H1 (cell line): ENCODE measurements at regions not wholly inside any gene's neighbourhood (a gene's known extent, or its start where the extent isn't known, plus 50 kb on each side); places are given as distances from the start of the nearest gene placed in this dataset.

Source experiments
- CTCF ChIA-PET: fragments of 300-600 bp; sonication (Branson Sonifier 250); formaldehyde crosslinking; loops from one replicate; lab custom pipeline; 2021; ENCODE audit not compliant: partially characterized antibody; lab: Charles Lee
- POLR2A ChIA-PET: fragments of 300-600 bp; sonication (Branson Sonifier 250); formaldehyde crosslinking; loops from one replicate; lab custom pipeline; 2021; ENCODE audit warnings: inconsistent platforms; ENCODE audit not compliant: partially characterized antibody; lab: Charles Lee
- DNase-seq, 2 experiments: peaks; one replicate each; pipeline versions ENCODE4 v3.0.0 to v3.0.0-alpha.2; 2010 to 2022; ENCODE audit warnings: low spot score in 2 of 2, low read depth in 1 of 2, mixed read lengths in 1 of 2
- FAIRE-seq: peaks from 2 replicates; lab custom pipeline; 2011; peaks lifted over from hg19 to GRCh38; lab: Jason Lieb, UNC
- H2AFZ ChIP-seq: 2 replicates; pipeline ENCODE4 v1.8.1; 2012; ENCODE audit warnings: low read length, inconsistent platforms
- H2AK5ac ChIP-seq: 2 replicates; pipeline ENCODE4 v1.6.1; 2013; ENCODE audit warnings: low read depth, low read length
- H2BK120ac ChIP-seq: replicated peaks from 2 replicates; pipeline ENCODE3; 2013; ENCODE audit warnings: low read depth, low read length, inconsistent platforms
- H2BK12ac ChIP-seq: 2 replicates; pipeline ENCODE4 v1.6.1; 2013; ENCODE audit warnings: low read depth, low read length
- H2BK15ac ChIP-seq: 2 replicates; pipeline ENCODE4 v1.6.1; 2013; ENCODE audit warnings: low read length
- H2BK20ac ChIP-seq: 2 replicates; pipeline ENCODE4 v1.6.1; 2013; ENCODE audit warnings: low read length
- H2BK5ac ChIP-seq: 2 replicates; pipeline ENCODE4 v1.6.1; 2013; ENCODE audit warnings: low read depth, low read length
- H3K14ac ChIP-seq: 2 replicates; pipeline ENCODE4 v1.6.1; 2013; ENCODE audit warnings: inconsistent platforms; ENCODE audit not compliant: insufficient read length
- H3K18ac ChIP-seq: 2 replicates; pipeline ENCODE4 v1.6.1; 2013; ENCODE audit warnings: low read length; ENCODE audit errors: extremely low read depth
- H3K23ac ChIP-seq: 2 replicates; pipeline ENCODE4 v1.6.1; 2013; ENCODE audit warnings: inconsistent platforms; ENCODE audit not compliant: insufficient read length
- H3K23me2 ChIP-seq: 2 replicates; pipeline ENCODE4 v1.6.1; 2013; ENCODE audit warnings: low read depth, low read length
- H3K27ac ChIP-seq: 2 replicates; pipeline ENCODE4 v1.6.1; 2011; ENCODE audit warnings: low read depth, low read length, inconsistent platforms
- H3K27me3 ChIP-seq, 4 experiments: replicated peaks in 1 of 4; 1 replicate in 1 of 4; 2 replicates in 3 of 4; pipeline versions ENCODE4 v1.6.1 to v1.8.1; 2011 to 2013; ENCODE audit warnings: low read length in 3 of 4, mild to moderate bottlenecking in 3 of 4, inconsistent platforms in 2 of 4, mixed read lengths in 2 of 4, moderate library complexity in 1 of 4; ENCODE audit not compliant: control insufficient read depth in 3 of 4, insufficient read depth in 3 of 4; ENCODE audit errors: extremely low read depth in 1 of 4
- H3K36me3 ChIP-seq, 4 experiments: 2 replicates each; pipeline versions ENCODE4 v1.6.1 to v1.8.1; 2011 to 2013; ENCODE audit warnings: mild to moderate bottlenecking in 4 of 4, low read length in 3 of 4, moderate library complexity in 2 of 4, control low read depth in 1 of 4, inconsistent platforms in 1 of 4; ENCODE audit not compliant: insufficient read depth in 4 of 4, control insufficient read depth in 2 of 4
- H3K4ac ChIP-seq: replicated peaks from 2 replicates; pipeline ENCODE3; 2013; ENCODE audit warnings: low read length, low read depth, mixed read lengths, inconsistent platforms; ENCODE audit not compliant: insufficient read length
- H3K4me1 ChIP-seq, 4 experiments: replicated peaks in 1 of 4; 1 replicate in 1 of 4; 2 replicates in 3 of 4; pipeline versions ENCODE4 v1.6.1 to v1.8.1; 2011 to 2013; ENCODE audit warnings: low read length in 3 of 4, inconsistent platforms in 2 of 4, mixed read lengths in 1 of 4; ENCODE audit not compliant: insufficient read depth in 4 of 4, control insufficient read depth in 3 of 4
- H3K4me2 ChIP-seq, 2 experiments: 2 replicates each; pipeline versions ENCODE4 v1.6.1 to v1.8.1; 2011 to 2013; ENCODE audit warnings: low read depth in 2 of 2, low read length in 2 of 2, control low read depth in 1 of 2, inconsistent platforms in 1 of 2, mild to moderate bottlenecking in 1 of 2; ENCODE audit not compliant: insufficient read depth in 1 of 2
- H3K4me3 ChIP-seq, 4 experiments: fragments of 200-600, 300-600 bp in 1 of 4; sonication (generic), shearing (Covaris generic), sonication (Bioruptor Twin) in 1 of 4; 2 replicates each; pipeline versions ENCODE4 v1.5.1 to v1.8.1; 2011 to 2016; ENCODE audit warnings: low read length in 4 of 4, low read depth in 3 of 4, control low read depth in 2 of 4, inconsistent platforms in 2 of 4, mild to moderate bottlenecking in 2 of 4, mixed read lengths in 1 of 4, moderate library complexity in 1 of 4; ENCODE audit not compliant: insufficient read depth in 2 of 4; ENCODE audit errors: extremely low read depth in 1 of 4
- H3K56ac ChIP-seq: replicated peaks from 2 replicates; pipeline ENCODE3; 2013; ENCODE audit warnings: low read depth, mild to moderate bottlenecking, mixed read lengths, low read length, inconsistent platforms; ENCODE audit not compliant: insufficient read length
- H3K79me1 ChIP-seq: 2 replicates; pipeline ENCODE4 v1.6.1; 2013; ENCODE audit warnings: low read depth, low read length, control low read depth
- H3K79me2 ChIP-seq, 2 experiments: 2 replicates each; pipeline versions ENCODE4 v1.6.1 to v1.8.1; 2012 to 2013; ENCODE audit warnings: low read length in 2 of 2, mild to moderate bottlenecking in 2 of 2, inconsistent platforms in 1 of 2; ENCODE audit not compliant: insufficient read depth in 2 of 2, control insufficient read depth in 1 of 2
- H3K9ac ChIP-seq, 4 experiments: replicated peaks in 1 of 4; 1 replicate in 1 of 4; 2 replicates in 3 of 4; pipeline versions ENCODE4 v1.6.1 to v1.8.1; 2011 to 2013; ENCODE audit warnings: low read depth in 3 of 4, low read length in 3 of 4, control low read depth in 2 of 4, mild to moderate bottlenecking in 2 of 4, moderate library complexity in 2 of 4, inconsistent platforms in 1 of 4; ENCODE audit errors: extremely low read depth in 1 of 4
- H3K9me3 ChIP-seq, 2 experiments: 2 replicates each; pipeline versions ENCODE4 v1.6.1 to v1.8.1; 2012 to 2013; ENCODE audit warnings: mild to moderate bottlenecking in 2 of 2, moderate library complexity in 2 of 2, control low read depth in 1 of 2, inconsistent platforms in 1 of 2, low read depth in 1 of 2, low read length in 1 of 2, mixed read lengths in 1 of 2; ENCODE audit not compliant: insufficient read depth in 2 of 2
- H4K20me1 ChIP-seq, 2 experiments: replicated peaks in 1 of 2; 2 replicates each; pipeline versions ENCODE3 to v1.8.1; 2011 to 2013; ENCODE audit warnings: inconsistent platforms in 2 of 2, low read length in 2 of 2, mild to moderate bottlenecking in 1 of 2; ENCODE audit not compliant: insufficient read depth in 2 of 2, control insufficient read depth in 1 of 2
- H4K5ac ChIP-seq: 2 replicates; pipeline ENCODE4 v1.6.1; 2013; ENCODE audit warnings: low read length, low read depth, mixed read lengths, inconsistent platforms; ENCODE audit not compliant: insufficient read length
- H4K8ac ChIP-seq: 2 replicates; pipeline ENCODE4 v1.8.0; 2013; ENCODE audit warnings: mild to moderate bottlenecking, moderate library complexity, low read length, inconsistent platforms; ENCODE audit not compliant: insufficient read depth; ENCODE audit errors: extremely low read depth
- H4K91ac ChIP-seq: replicated peaks from 2 replicates; pipeline ENCODE3; 2013; ENCODE audit warnings: low read length, mixed read lengths, inconsistent platforms; ENCODE audit not compliant: insufficient read length
- BCL11A ChIP-seq, 2 experiments: IDR thresholded peaks; one replicate each; pipeline ENCODE4 v1.6.1; 2011; ENCODE audit warnings: low read depth in 2 of 2, low read length in 2 of 2, mild to moderate bottlenecking in 2 of 2
- GABPA ChIP-seq: IDR thresholded peaks from 2 replicates; pipeline ENCODE4 v1.6.1; 2011; ENCODE audit warnings: mild to moderate bottlenecking, low read length, moderate library complexity, borderline replicate concordance; ENCODE audit not compliant: insufficient read depth
- SIX5 ChIP-seq: IDR thresholded peaks from 2 replicates; pipeline ENCODE4 v1.6.1; 2011; ENCODE audit warnings: mild to moderate bottlenecking, low read depth, low read length
- TAF7 ChIP-seq: optimal IDR thresholded peaks from 2 replicates; pipeline ENCODE3; 2011; ENCODE audit warnings: low read depth, mild to moderate bottlenecking, inconsistent platforms, low read length, moderate library complexity, borderline replicate concordance
- WGBS, 2 experiments: shearing (Covaris generic) in 1 of 2; methylation state at CpG; one replicate each; pipeline versions ENCODE4 v1.1.6 to v1.1.7; 2013 to 2015; ENCODE audit warnings: low lambda C conversion rate in 2 of 2, mixed read lengths in 2 of 2, inconsistent platforms in 1 of 2, low coverage in 1 of 2, missing lambda C conversion rate in 1 of 2; ENCODE audit not compliant: insufficient replicate concordance in 2 of 2, insufficient coverage in 1 of 2, insufficient read length in 1 of 2; ENCODE audit errors: extremely low coverage in 1 of 2, missing lambda C conversion rate in 1 of 2; 5-methylcytosine and 5-hydroxymethylcytosine counted together
- TF ChIP-seq, protein P1 (sequence below): IDR thresholded peaks from 2 replicates; pipeline ENCODE4 v1.6.1; 2011; ENCODE audit warnings: low read depth, mild to moderate bottlenecking, low read length; ENCODE audit not compliant: insufficient read depth

- Histone ChIP-seq H2AFZ (no peak overlapping the region), H3K4me1 (peaks cover 0 to 3% (median 0%) of the 10 kb centered on the region in 4 experiments; a peak in 1 of 7 replicates), H2BK120ac (no peak overlapping the region), H3K36me3 (no peaks in the 10 kb centered on the region), H4K8ac (no peak overlapping the region), H2BK20ac (no peak overlapping the region), H3K79me2 (no peaks in the 10 kb centered on the region), H3K79me1 (no peaks in the 10 kb centered on the region), H3K4ac (no peak overlapping the region), H3K27ac (no peak overlapping the region), H3K9ac (no peak overlapping the region), H3K18ac (no peak overlapping the region), H2BK15ac (no peak overlapping the region), H2BK12ac (no peak overlapping the region), H2AK5ac (no peak overlapping the region), H3K14ac (no peak overlapping the region), H3K23ac (no peak overlapping the region), H3K56ac (no peak overlapping the region), H4K5ac (no peak overlapping the region), H3K9me3 (no peaks in the 10 kb centered on the region), H4K20me1 (no peaks in the 10 kb centered on the region), H4K91ac (no peak overlapping the region), H3K4me2 (no peak overlapping the region), H3K23me2 (no peaks in the 10 kb centered on the region), H2BK5ac (no peak overlapping the region), H3K4me3 (no peak overlapping the region), H3K27me3 (no peaks in the 10 kb centered on the region)
- no peak for DNase-seq
- CTCF ChIA-PET = interaction anchor here (0.7 to 2.1 kb wide), 7 partner anchors 10 to 329 kb away, joined by 3 to 5 read pairs (median 3); no protein-coding TSS in a partner anchor
- no peak for FAIRE-seq
- 80% methylated on average over 4 of the region's 4 CpGs; no CpG with 5 or more reads in 1 of the 2 experiments for WGBS, 2 experiments
- POLR2A ChIA-PET = interaction anchor here (1.4 kb wide), 1 partner anchor 177 kb away, joined by 4 read pairs; the partner anchor contains the start of gene PHLDA1
- no peak for TF ChIP-seq GABPA
- no peak for TF ChIP-seq BCL11A (IDR thresholded peaks at IDR 0.05; ENCODE audit: low read depth in 2 of 2, low read length in 2 of 2)
- no peak for TF ChIP-seq TAF7
- TF ChIP-seq, protein P1, sequence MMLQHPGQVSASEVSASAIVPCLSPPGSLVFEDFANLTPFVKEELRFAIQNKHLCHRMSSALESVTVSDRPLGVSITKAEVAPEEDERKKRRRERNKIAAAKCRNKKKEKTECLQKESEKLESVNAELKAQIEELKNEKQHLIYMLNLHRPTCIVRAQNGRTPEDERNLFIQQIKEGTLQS = no peak
- no peak for TF ChIP-seq SIX5
Measured at GRCh38 chr12:75854681-75855309, 176.8 kb downstream of the PHLDA1 start.
